Vagina (tissue), 2 donors: ENCODE measurements at regions not wholly inside any gene's neighbourhood (a gene's known extent, or its start where the extent isn't known, plus 50 kb on each side); places are given as distances from the start of the nearest gene placed in this dataset.

Source experiments
- CTCF ChIP-seq, 3 experiments: fragments of 450-650 bp in 2 of 3; fragments of 200-600 bp in 1 of 3; sonication (generic) in 1 of 3; IDR thresholded peaks; one replicate each; pipeline ENCODE4 v1.5.1; 2017 to 2019; ENCODE audit warnings: antibody characterized with exemption in 3 of 3, mild to moderate bottlenecking in 2 of 3, moderate library complexity in 2 of 3
- POLR2A ChIP-seq, 2 donors: fragments of 450-650 bp; IDR thresholded peaks; one replicate each; pipeline ENCODE4 v1.6.1; 2017; ENCODE audit warnings: antibody characterized with exemption in 2 of 2, mild to moderate bottlenecking in 2 of 2, moderate library complexity in 2 of 2
- POLR2AphosphoS5 ChIP-seq, 2 donors: sonication (generic); formaldehyde crosslinking; IDR thresholded peaks; one replicate each; pipeline ENCODE4 v1.9.0; 2017; ENCODE audit warnings: antibody characterized with exemption in 2 of 2, mild to moderate bottlenecking in 2 of 2, low read depth in 1 of 2; ENCODE audit not compliant: insufficient read depth in 1 of 2

- TF ChIP-seq POLR2AphosphoS5 (IDR thresholded peaks at IDR 0.05; ENCODE audit: insufficient read depth in 1 of 2, low read depth in 1 of 2), result no peak
- no peak for TF ChIP-seq POLR2A (IDR thresholded peaks at IDR 0.05)
- no peak for TF ChIP-seq CTCF (IDR thresholded peaks at IDR 0.05)
These were observed 195.6 kb upstream of the ETAA1 start for GRCh38 chr2:67201521-67201920.
